OCI-LY1 (cell line): ENCODE measurements at regions not wholly inside any gene's neighbourhood (a gene's known extent, or its start where the extent isn't known, plus 50 kb on each side); places are given as distances from the start of the nearest gene placed in this dataset.
"Not testable (repeated sequence)": the region's sequence is repeated elsewhere in the genome, so short reads cannot be mapped to it uniquely, and the experiment has no call there.

ENCODE experiments used
- H2AFZ ChIP-seq: fragments of 200-600 bp; sonication (generic), shearing (Covaris generic); 2 replicates; pipeline ENCODE4 v1.6.0; 2014; ENCODE audit warnings: antibody characterized with exemption, mild to moderate bottlenecking, low read length
- H3F3A ChIP-seq: fragments of 200-600 bp; sonication (generic), shearing (Covaris generic); 2 replicates; pipeline ENCODE4 v1.6.0; 2014; ENCODE audit warnings: mild to moderate bottlenecking, antibody characterized with exemption, low read length, moderate library complexity; ENCODE audit not compliant: insufficient read depth
- H3K27ac ChIP-seq: fragments of 200-600 bp; sonication (generic); 2 replicates; pipeline ENCODE4 v1.5.1; 2014; ENCODE audit warnings: low read length, mixed run types, mild to moderate bottlenecking, low read depth; ENCODE audit not compliant: poor library complexity, severe bottlenecking
- H3K27me3 ChIP-seq: fragments of 200-600 bp; sonication (generic); 2 replicates; pipeline ENCODE4 v1.6.0; 2014; ENCODE audit warnings: antibody characterized with exemption, mild to moderate bottlenecking, low read length, moderate library complexity; ENCODE audit not compliant: insufficient read depth
- H3K36me3 ChIP-seq: fragments of 200-600 bp; sonication (generic); 2 replicates; pipeline ENCODE4 v1.6.1; 2014; ENCODE audit warnings: mild to moderate bottlenecking, antibody characterized with exemption, low read length, moderate library complexity, mixed read lengths; ENCODE audit not compliant: insufficient read depth
- H3K4me1 ChIP-seq: fragments of 200-600 bp; sonication (generic); 2 replicates; pipeline ENCODE4 v1.5.1; 2014; ENCODE audit warnings: mild to moderate bottlenecking, low read length, moderate library complexity; ENCODE audit not compliant: insufficient read depth, severe bottlenecking
- H3K4me2 ChIP-seq: fragments of 200-600 bp; sonication (generic), shearing (Covaris generic); 2 replicates; pipeline ENCODE4 v1.6.1; 2014; ENCODE audit warnings: low read length
- H3K4me3 ChIP-seq: fragments of 200-600 bp; sonication (generic); 2 replicates; pipeline ENCODE4 v1.5.1; 2014; ENCODE audit warnings: low read length, low read depth, mild to moderate bottlenecking, mixed read lengths; ENCODE audit not compliant: poor library complexity, severe bottlenecking
- H3K79me2 ChIP-seq: fragments of 200-600 bp; shearing (Covaris generic); 2 replicates; pipeline ENCODE4 v1.6.1; 2016; ENCODE audit warnings: mixed run types, low read length, mixed read lengths; ENCODE audit not compliant: insufficient read depth
- H3K9ac ChIP-seq: fragments of 200-600 bp; sonication (generic), shearing (Covaris generic); 2 replicates; pipeline ENCODE4 v1.6.1; 2014; ENCODE audit warnings: mild to moderate bottlenecking, low read length, mixed read lengths
- H3K9me2 ChIP-seq: fragments of 200-600 bp; sonication (generic), shearing (Covaris generic); 2 replicates; pipeline ENCODE4 v1.6.1; 2014; ENCODE audit warnings: low read depth, mild to moderate bottlenecking, low read length, mixed read lengths
- H3K9me3 ChIP-seq: fragments of 200-600 bp; shearing (Covaris generic); 2 replicates; pipeline ENCODE4 v1.6.1; 2014; ENCODE audit warnings: low read length, mixed read lengths
- H4K20me1 ChIP-seq: fragments of 200-600 bp; sonication (generic), shearing (Covaris generic); 2 replicates; pipeline ENCODE4 v1.6.0; 2016; ENCODE audit warnings: mild to moderate bottlenecking, low read length; ENCODE audit not compliant: insufficient read depth
- EZH2 ChIP-seq: fragments of 200-600 bp; sonication (generic), shearing (Covaris generic); IDR thresholded peaks from 2 replicates; pipeline ENCODE4 v1.8.0; 2017; ENCODE audit warnings: borderline replicate concordance, mixed run types, mild to moderate bottlenecking, antibody characterized with exemption, low read length, moderate library complexity, mixed read lengths
- TF ChIP-seq, protein P1 (sequence below): fragments of 200-600 bp; sonication (generic), shearing (Covaris generic); IDR thresholded peaks from 2 replicates; pipeline ENCODE4 v1.5.1; 2017; ENCODE audit warnings: mild to moderate bottlenecking, antibody characterized with exemption, low read length, moderate library complexity, mixed read lengths

DNA sequence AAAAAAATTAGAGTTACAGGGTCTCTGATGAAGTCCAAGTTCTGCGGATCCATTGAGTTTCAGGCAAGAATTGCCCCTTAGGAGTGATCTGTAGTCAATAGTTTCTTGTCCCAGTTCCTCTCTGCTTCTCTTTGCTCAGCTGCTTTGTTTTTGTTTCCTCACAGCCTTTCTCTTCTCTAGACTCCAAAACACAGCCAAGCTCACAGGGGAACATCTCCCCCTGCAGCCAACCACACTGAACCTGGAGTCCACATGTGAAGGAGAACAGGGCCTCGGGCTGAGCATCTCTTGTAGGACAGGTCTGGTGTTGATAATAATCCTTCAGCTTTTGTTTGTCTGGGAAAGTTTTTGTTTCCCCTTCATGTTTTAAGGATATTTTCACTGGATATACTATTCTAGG, 202.6 kb upstream of the ATP10A start:
- no peaks in the 10 kb centered on the region for H3K27me3 ChIP-seq
- no peak for TF ChIP-seq EZH2
- TF ChIP-seq, protein P1, sequence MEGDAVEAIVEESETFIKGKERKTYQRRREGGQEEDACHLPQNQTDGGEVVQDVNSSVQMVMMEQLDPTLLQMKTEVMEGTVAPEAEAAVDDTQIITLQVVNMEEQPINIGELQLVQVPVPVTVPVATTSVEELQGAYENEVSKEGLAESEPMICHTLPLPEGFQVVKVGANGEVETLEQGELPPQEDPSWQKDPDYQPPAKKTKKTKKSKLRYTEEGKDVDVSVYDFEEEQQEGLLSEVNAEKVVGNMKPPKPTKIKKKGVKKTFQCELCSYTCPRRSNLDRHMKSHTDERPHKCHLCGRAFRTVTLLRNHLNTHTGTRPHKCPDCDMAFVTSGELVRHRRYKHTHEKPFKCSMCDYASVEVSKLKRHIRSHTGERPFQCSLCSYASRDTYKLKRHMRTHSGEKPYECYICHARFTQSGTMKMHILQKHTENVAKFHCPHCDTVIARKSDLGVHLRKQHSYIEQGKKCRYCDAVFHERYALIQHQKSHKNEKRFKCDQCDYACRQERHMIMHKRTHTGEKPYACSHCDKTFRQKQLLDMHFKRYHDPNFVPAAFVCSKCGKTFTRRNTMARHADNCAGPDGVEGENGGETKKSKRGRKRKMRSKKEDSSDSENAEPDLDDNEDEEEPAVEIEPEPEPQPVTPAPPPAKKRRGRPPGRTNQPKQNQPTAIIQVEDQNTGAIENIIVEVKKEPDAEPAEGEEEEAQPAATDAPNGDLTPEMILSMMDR: no peak
- no peak overlapping the region for H3K9ac ChIP-seq
- H3K27ac ChIP-seq: no peak overlapping the region
- H3K4me1 ChIP-seq: no peaks in the 10 kb centered on the region
- H3F3A ChIP-seq: no peaks in the 10 kb centered on the region
- no peak overlapping the region for H2AFZ ChIP-seq
- H3K9me3 ChIP-seq: no peaks in the 10 kb centered on the region
- H3K4me3 ChIP-seq: no peak overlapping the region
- no peaks in the 10 kb centered on the region for H3K79me2 ChIP-seq
- no peaks in the 10 kb centered on the region for H3K9me2 ChIP-seq
- no peaks in the 10 kb centered on the region for H4K20me1 ChIP-seq
- no peak overlapping the region for H3K4me2 ChIP-seq
- no peaks in the 10 kb centered on the region for H3K36me3 ChIP-seq

DNA sequence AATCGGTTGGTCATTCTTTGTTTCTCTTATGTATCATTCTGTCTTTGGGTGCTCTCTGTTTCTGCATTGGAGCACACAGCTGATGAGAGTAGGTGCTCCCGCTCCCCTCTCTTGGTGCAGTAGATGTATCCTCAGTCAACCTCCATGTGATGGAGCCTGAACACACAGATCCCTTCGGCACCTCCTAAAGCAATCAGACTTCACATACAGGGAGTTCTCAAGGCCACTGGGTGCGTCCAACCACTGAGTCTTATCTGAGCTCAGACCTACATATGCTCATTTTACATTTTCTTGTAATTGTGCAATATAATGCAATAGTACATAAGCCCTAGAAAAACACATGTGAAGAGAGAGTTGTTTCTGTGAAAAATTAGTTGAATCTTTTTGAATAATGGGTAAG, 198.1 kb upstream of the ATP10A start:
- Histone ChIP-seq H3K9me3 (no peaks in the 10 kb centered on the region), H4K20me1 (no peaks in the 10 kb centered on the region), H3K9ac (no peak overlapping the region), H3K36me3 (no peaks in the 10 kb centered on the region), H3K9me2 (no peaks in the 10 kb centered on the region), H3K4me2 (no peak overlapping the region), H3K27me3 (no peaks in the 10 kb centered on the region), H3K4me1 (no peaks in the 10 kb centered on the region), H3K4me3 (no peak overlapping the region), H3F3A (no peaks in the 10 kb centered on the region), H3K79me2 (no peaks in the 10 kb centered on the region), H3K27ac (no peak overlapping the region), H2AFZ (no peak overlapping the region)
- TF ChIP-seq, protein P1: no peak
- no peak for TF ChIP-seq EZH2

DNA sequence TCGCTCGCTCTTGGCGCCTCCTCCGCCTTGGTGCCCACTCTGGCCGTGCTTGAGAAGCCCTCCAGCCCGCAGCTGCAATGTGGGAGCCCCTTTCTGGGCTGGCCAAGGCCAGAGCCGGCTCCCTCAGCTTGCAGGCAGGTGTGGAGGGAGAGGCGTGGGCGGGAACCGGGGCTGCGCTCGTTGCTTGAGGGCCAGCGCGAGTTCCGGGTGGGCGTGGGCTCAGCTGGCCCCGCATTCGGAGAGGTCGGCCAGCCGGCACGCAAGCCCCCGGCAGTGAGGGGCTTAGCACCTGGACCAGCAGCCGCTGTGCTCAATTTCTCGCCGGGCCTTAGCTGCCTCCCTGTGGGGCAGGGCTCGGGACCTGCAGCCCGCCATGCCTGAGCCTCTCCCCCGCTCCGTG, 193.6 kb upstream of the ATP10A start:
- H3K4me1 ChIP-seq, H3K79me2 ChIP-seq, H3F3A ChIP-seq, H3K4me3 ChIP-seq, H3K27me3 ChIP-seq, H3K4me2 ChIP-seq, H3K9ac ChIP-seq, H2AFZ ChIP-seq, H3K9me2 ChIP-seq, H4K20me1 ChIP-seq, H3K9me3 ChIP-seq, H3K36me3 ChIP-seq, H3K27ac ChIP-seq: not testable (repeated sequence)

DNA sequence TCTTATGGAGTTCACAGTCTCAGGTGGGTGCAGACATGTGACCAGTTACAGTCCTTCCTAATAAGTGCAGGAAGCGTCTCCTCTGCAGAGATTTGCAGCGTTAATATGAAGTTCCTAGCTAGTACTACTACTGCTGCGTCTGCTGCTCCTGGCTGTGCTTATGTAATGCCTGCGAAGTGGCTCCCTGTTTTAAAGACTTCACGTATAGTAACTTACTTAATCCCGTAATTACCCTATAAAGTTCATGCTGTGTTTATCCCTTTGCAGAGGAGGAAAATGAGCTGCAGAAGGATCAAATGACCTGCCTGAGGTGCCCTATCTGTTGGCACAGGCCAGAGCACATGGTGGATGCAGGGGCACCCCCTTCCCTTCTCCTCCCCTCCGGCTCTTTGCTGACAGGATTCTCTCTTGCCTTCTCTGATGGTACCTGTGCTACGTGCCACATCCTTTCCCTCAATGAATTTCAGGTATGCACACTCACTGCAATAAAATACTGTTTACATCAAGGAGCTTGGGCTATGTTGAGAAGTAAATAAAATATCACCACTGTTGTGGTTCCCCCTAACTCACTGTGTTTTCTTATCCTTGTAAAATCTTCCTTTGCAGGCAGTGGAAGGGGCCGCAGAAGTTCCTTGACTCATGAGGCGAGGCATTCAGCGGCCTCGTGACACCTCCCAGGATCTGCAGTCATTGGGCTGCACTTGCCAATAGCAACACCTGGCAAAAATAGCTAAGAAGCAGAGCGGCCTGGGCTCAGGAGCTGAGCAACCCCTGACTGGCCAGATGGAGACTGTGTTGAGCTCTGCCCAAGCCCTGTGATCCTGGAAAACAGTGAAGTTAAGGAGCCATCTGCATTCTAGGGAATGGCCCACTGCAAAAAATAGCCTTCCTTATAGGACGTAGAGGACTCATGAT, 188.9 kb upstream of the ATP10A start:
- H3K4me2 ChIP-seq: no peak overlapping the region
- no peaks in the 10 kb centered on the region for H3K27me3 ChIP-seq
- no peaks in the 10 kb centered on the region for H4K20me1 ChIP-seq
- H3K79me2 ChIP-seq: no peaks in the 10 kb centered on the region
- no peaks in the 10 kb centered on the region for H3K4me1 ChIP-seq
- no peak overlapping the region for H3K9ac ChIP-seq
- H3K9me3 ChIP-seq: no peaks in the 10 kb centered on the region
- no peaks in the 10 kb centered on the region for H3K9me2 ChIP-seq
- H3K27ac ChIP-seq: no peak overlapping the region
- no peaks in the 10 kb centered on the region for H3K36me3 ChIP-seq
- TF ChIP-seq EZH2: no peak
- TF ChIP-seq, protein P1: no peak
- H3F3A ChIP-seq: no peaks in the 10 kb centered on the region
- no peak overlapping the region for H2AFZ ChIP-seq
- no peak overlapping the region for H3K4me3 ChIP-seq
